ENCODE measurements at regions not wholly inside any gene's neighbourhood (a gene's known extent, or its start where the extent isn't known, plus 50 kb on each side); places are given as distances from the start of the nearest gene placed in this dataset.
A peak's percentile ranks its signal among the peaks of the same experiment; 100 is the strongest.
"Not testable (repeated sequence)": the region's sequence is repeated elsewhere in the genome, so short reads cannot be mapped to it uniquely, and the experiment has no call there.

GRCh38 chr11:96708219-96708878, 318.5 kb downstream of the JRKL start:
- no peak for DNase-seq

- no peak for DNase-seq
Measured at GRCh38 chr11:96713301-96713700, 323.5 kb downstream of the JRKL start.

GRCh38 chr11:96714689-96715088, 324.9 kb downstream of the JRKL start:
- no peak for DNase-seq

- no peak for DNase-seq
Measured at GRCh38 chr11:96715208-96715607, 325.4 kb downstream of the JRKL start.

- DNase-seq: no peak
Measured at GRCh38 chr11:96736601-96737000, 346.8 kb downstream of the JRKL start.

GRCh38 chr11:96738311-96738710, 348.5 kb downstream of the JRKL start:
- DNase-seq: no peak

GRCh38 chr11:96741068-96741467, 351.3 kb downstream of the JRKL start:
- no peak for DNase-seq

GRCh38 chr11:96744697-96745096, 354.9 kb downstream of the JRKL start:
- DNase-seq: no peak

GRCh38 chr11:96748639-96749370, 359.0 kb downstream of the JRKL start:
- DNase-seq: no peak

GRCh38 chr11:96751807-96752206, 362.0 kb downstream of the JRKL start:
- DNase-seq: not testable (repeated sequence)

GRCh38 chr11:96752221-96752620, 362.4 kb downstream of the JRKL start:
- no peak for DNase-seq

- no peak for DNase-seq
Measured at GRCh38 chr11:96753997-96754396, 364.2 kb downstream of the JRKL start.

GRCh38 chr11:96755209-96755608, 365.4 kb downstream of the JRKL start:
- DNase-seq: no peak

GRCh38 chr11:96755752-96756151, 365.9 kb downstream of the JRKL start:
- no peak for DNase-seq

GRCh38 chr11:96758957-96759356, 369.1 kb downstream of the JRKL start:
- DNase-seq: no peak

GRCh38 chr11:96760306-96760705, 370.5 kb downstream of the JRKL start:
- no peak for DNase-seq

- DNase-seq: no peak
Measured at GRCh38 chr11:96760815-96761214, 371.0 kb downstream of the JRKL start.

- DNase-seq: no peak
Measured at GRCh38 chr11:96761451-96761850, 371.6 kb downstream of the JRKL start.

- DNase-seq: no peak
Measured at GRCh38 chr11:96763244-96763643, 373.4 kb downstream of the JRKL start.

- DNase-seq: no peak
Measured at GRCh38 chr11:96778272-96778671, 388.5 kb downstream of the JRKL start.

- DNase-seq: no peak
Measured at GRCh38 chr11:96779030-96779429, 389.2 kb downstream of the JRKL start.

- DNase-seq: no peak
Measured at GRCh38 chr11:96781082-96781481, 391.3 kb downstream of the JRKL start.

- no peak for DNase-seq
Measured at GRCh38 chr11:96782632-96783031, 392.8 kb downstream of the JRKL start.

GRCh38 chr11:96783311-96783710, 393.5 kb downstream of the JRKL start:
- DNase-seq: peak in 1 of 2 donors; percentile 2

GRCh38 chr11:96785073-96785472, 395.3 kb downstream of the JRKL start:
- DNase-seq: no peak

Data from hippocampal formation (tissue), 2 donors.